Peyer's patch (tissue), 4 donors: ENCODE measurements at regions not wholly inside any gene's neighbourhood (a gene's known extent, or its start where the extent isn't known, plus 50 kb on each side); places are given as distances from the start of the nearest gene placed in this dataset.

ENCODE experiments used
- DNase-seq, 3 donors: peaks; one replicate each; pipeline ENCODE4 v3.0.0-alpha.2; 2017 to 2019
- H3K27ac ChIP-seq, 4 donors: fragments of 200-600 bp; sonication (generic); one replicate each; pipeline ENCODE4 v1.5.1; 2016 to 2019
- H3K27me3 ChIP-seq, 2 donors: fragments of 200-600 bp; sonication (generic); one replicate each; pipeline ENCODE4 v1.5.1; 2019
- H3K36me3 ChIP-seq, 3 donors: fragments of 200-600 bp; sonication (generic); one replicate each; pipeline ENCODE4 v1.5.1; 2016 to 2019
- H3K4me1 ChIP-seq, 4 donors: fragments of 200-600 bp; sonication (generic); one replicate each; pipeline ENCODE4 v1.5.1; 2016 to 2019
- H3K4me3 ChIP-seq, 4 donors: fragments of 200-600 bp; sonication (generic); 1 replicate in 3 of 4; 2 replicates in 1 of 4; pipeline ENCODE4 v1.5.1; 2016 to 2019; ENCODE audit warnings: mild to moderate bottlenecking in 1 of 4
- H3K9me3 ChIP-seq, 4 donors: fragments of 200-600 bp; sonication (generic); one replicate each; pipeline ENCODE4 v1.5.1; 2016 to 2019; ENCODE audit warnings: mild to moderate bottlenecking in 1 of 4
- POLR2A ChIP-seq, 2 donors: fragments of 450-650 bp; IDR thresholded peaks; one replicate each; pipeline ENCODE4 v1.5.1; 2017; ENCODE audit warnings: antibody characterized with exemption in 2 of 2, mild to moderate bottlenecking in 2 of 2, moderate library complexity in 2 of 2
- TF ChIP-seq, protein P1 (sequence below), 6 experiments: fragments of 450-650 bp in 4 of 6; fragments of 200-600 bp in 2 of 6; sonication (generic) in 1 of 6; IDR thresholded peaks; one replicate each; pipeline ENCODE4 v1.5.1; 2017 to 2019; ENCODE audit warnings: antibody characterized with exemption in 6 of 6, mild to moderate bottlenecking in 3 of 6, moderate library complexity in 1 of 6

DNA sequence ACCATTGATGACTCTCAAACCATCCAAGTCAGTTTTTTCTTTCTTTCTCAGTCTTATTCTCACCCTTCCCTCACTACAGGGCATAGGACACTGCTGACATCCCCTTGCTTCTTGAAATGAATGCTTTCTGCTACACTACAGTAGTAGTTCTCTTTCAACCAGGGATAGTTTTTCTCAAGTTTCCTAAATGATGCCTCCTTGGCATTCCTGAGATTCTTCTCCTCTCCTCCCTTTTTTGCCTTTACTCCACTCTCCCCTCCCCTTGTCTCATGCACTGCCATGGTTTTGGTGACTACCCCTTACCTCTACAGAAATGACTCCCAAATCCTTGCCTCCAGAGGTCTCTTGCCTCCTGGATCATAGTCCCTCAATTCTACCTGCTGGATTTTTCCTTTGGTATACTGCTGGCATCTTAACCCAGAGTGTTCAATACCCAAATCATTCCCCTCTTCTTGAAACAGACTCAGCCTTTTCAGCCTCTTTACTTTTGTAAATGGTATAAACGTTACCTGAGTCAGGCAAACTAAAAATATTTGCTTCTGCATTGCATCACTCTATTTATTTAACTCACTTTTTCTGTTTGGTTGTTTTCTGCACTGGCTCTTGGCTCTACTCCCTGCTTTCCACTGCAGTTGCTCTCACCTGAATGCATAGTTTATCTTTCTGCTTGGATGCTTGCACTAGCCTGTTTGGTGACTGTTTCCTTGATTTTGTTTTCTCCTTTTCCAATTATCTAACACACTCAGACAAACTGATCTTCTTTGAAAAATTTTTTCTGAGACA, 211.6 kb upstream of the IGF1 start:
- Histone ChIP-seq H3K27me3 (no peaks in the 10 kb centered on the region), H3K9me3 (no peaks in the 10 kb centered on the region), H3K4me1 (no peaks in the 10 kb centered on the region), H3K4me3 (no peak overlapping the region), H3K27ac (no peak overlapping the region), H3K36me3 (no peaks in the 10 kb centered on the region)
- TF ChIP-seq POLR2A (IDR thresholded peaks at IDR 0.05), result no peak
- DNase-seq, result no peak

DNA sequence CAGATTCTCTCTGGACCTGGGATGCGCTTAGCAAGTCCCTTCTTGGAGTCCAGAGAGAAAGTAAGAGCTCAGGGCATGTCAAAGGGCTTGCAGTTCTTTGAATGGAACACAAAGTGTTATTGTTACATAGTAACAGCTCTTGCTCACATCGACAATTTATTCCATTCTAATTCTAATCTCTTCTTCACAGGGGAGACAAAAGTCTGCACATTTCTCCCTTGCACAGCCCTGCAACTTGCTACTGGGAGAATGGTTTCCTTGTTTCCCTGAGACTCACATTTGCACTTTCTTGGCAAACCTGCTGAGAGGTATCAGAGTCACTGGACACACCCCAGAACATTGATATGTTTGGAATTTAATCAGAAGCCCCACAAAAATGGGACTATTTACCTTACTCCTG, 209.9 kb upstream of the IGF1 start:
- DNase-seq, result no peak

DNA sequence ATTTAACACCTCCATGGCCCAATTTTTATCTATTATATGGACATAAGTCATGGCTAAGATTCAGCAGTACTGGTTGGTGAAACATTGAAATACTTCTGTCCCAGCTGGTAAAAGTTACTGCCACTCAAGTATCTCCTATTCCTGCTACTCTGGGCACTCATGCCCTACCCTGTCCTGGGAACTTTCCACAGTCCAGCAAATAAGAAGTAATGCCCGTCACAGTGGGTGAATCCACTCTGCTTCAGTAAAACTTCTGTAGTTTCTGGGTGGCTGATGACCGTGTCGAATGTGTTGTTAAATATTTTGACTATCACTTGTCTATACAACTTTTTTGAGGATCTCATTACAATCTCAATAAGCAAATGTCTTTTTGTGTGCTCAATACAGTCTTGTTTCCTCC, 209.3 kb upstream of the IGF1 start:
- no peak for DNase-seq
- H3K9me3 ChIP-seq, result no peaks in the 10 kb centered on the region
- no peaks in the 10 kb centered on the region for H3K4me1 ChIP-seq
- H3K36me3 ChIP-seq, result no peaks in the 10 kb centered on the region
- no peaks in the 10 kb centered on the region for H3K27me3 ChIP-seq
- no peak overlapping the region for H3K27ac ChIP-seq
- H3K4me3 ChIP-seq, result no peak overlapping the region
- no peak for TF ChIP-seq POLR2A (IDR thresholded peaks at IDR 0.05)
- TF ChIP-seq, protein P1, sequence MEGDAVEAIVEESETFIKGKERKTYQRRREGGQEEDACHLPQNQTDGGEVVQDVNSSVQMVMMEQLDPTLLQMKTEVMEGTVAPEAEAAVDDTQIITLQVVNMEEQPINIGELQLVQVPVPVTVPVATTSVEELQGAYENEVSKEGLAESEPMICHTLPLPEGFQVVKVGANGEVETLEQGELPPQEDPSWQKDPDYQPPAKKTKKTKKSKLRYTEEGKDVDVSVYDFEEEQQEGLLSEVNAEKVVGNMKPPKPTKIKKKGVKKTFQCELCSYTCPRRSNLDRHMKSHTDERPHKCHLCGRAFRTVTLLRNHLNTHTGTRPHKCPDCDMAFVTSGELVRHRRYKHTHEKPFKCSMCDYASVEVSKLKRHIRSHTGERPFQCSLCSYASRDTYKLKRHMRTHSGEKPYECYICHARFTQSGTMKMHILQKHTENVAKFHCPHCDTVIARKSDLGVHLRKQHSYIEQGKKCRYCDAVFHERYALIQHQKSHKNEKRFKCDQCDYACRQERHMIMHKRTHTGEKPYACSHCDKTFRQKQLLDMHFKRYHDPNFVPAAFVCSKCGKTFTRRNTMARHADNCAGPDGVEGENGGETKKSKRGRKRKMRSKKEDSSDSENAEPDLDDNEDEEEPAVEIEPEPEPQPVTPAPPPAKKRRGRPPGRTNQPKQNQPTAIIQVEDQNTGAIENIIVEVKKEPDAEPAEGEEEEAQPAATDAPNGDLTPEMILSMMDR (IDR thresholded peaks at IDR 0.05), result no peak

More for the DNA sequence above, 209.9 kb upstream of the IGF1 start:
- H3K27me3 ChIP-seq, result no peaks in the 10 kb centered on the region
- TF ChIP-seq POLR2A (IDR thresholded peaks at IDR 0.05), result no peak
- TF ChIP-seq, protein P1 (IDR thresholded peaks at IDR 0.05), result no peak
- H3K4me3 ChIP-seq, result no peak overlapping the region
- no peak overlapping the region for H3K27ac ChIP-seq
- H3K9me3 ChIP-seq, result no peaks in the 10 kb centered on the region
- no peaks in the 10 kb centered on the region for H3K36me3 ChIP-seq
- no peaks in the 10 kb centered on the region for H3K4me1 ChIP-seq

DNA sequence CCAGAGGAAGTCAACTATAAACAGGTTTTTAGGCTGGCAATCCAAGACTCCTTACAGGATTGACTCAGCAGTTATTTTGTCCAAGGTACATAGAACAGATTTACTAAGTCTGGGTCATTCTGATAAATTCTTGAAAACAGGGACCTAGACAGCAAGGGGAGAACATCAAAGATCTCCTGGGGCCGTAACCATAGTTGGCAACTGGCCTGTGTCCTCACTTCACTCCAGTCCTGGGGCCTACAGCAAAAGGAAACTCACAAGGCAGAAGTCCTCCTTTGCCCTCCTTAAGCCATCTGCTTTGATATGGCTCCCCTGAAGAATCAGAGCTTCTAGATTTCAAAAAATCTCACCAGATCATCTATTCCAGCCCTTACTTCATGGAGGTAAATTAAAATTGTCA, 207.2 kb upstream of the IGF1 start:
- no peaks in the 10 kb centered on the region for H3K27me3 ChIP-seq
- TF ChIP-seq POLR2A (IDR thresholded peaks at IDR 0.05), result no peak
- TF ChIP-seq, protein P1 (IDR thresholded peaks at IDR 0.05), result no peak
- H3K36me3 ChIP-seq, result no peaks in the 10 kb centered on the region
- DNase-seq, result no peak
- no peak overlapping the region for H3K4me3 ChIP-seq
- H3K9me3 ChIP-seq, result no peaks in the 10 kb centered on the region
- no peaks in the 10 kb centered on the region for H3K4me1 ChIP-seq
- H3K27ac ChIP-seq, result no peak overlapping the region

- Histone ChIP-seq H3K36me3 (no peaks in the 10 kb centered on the region), H3K4me3 (no peak overlapping the region), H3K27ac (no peak overlapping the region), H3K4me1 (no peaks in the 10 kb centered on the region), H3K27me3 (no peaks in the 10 kb centered on the region), H3K9me3 (no peaks in the 10 kb centered on the region)
- TF ChIP-seq POLR2A (IDR thresholded peaks at IDR 0.05), result no peak
- TF ChIP-seq, protein P1 (IDR thresholded peaks at IDR 0.05), result no peak
- no peak for DNase-seq
Observed at GRCh38 chr12:102685841-102686240, 205.5 kb upstream of the IGF1 start.

- TF ChIP-seq, protein P1 (IDR thresholded peaks at IDR 0.05), result no peak
- no peak for TF ChIP-seq POLR2A (IDR thresholded peaks at IDR 0.05)
- no peak overlapping the region for H3K27ac ChIP-seq
- no peaks in the 10 kb centered on the region for H3K9me3 ChIP-seq
- H3K36me3 ChIP-seq, result no peaks in the 10 kb centered on the region
- no peaks in the 10 kb centered on the region for H3K4me1 ChIP-seq
- no peaks in the 10 kb centered on the region for H3K27me3 ChIP-seq
- H3K4me3 ChIP-seq, result no peak overlapping the region
- DNase-seq, result no peak
Observed at GRCh38 chr12:102685172-102685571, 204.8 kb upstream of the IGF1 start.
